ENCODE measurements at regions not wholly inside any gene's neighbourhood (a gene's known extent, or its start where the extent isn't known, plus 50 kb on each side); places are given as distances from the start of the nearest gene placed in this dataset.

DNA sequence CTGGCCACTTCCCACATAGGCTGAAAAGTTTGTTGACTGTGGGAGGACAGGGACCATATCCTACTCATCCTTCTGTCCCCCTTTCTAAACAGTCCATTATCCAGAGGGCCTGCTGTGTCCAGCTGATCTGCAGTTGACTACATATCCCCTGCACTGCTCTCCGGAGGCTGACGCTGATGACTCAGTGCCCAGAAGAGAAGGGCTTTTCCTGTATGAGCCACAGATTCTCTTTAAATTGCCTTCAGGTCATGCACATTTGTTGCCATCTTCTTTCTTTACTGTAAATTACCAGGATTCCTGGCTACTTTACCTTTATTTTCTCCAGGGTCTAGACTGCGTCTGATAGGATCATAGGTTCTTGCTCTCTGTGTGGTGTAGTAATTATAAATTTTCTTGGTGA is 125.2 kb downstream of the LACC1 start:
- Histone ChIP-seq H3K27me3 (ENCODE audit: control insufficient read depth in 1 of 2, insufficient read depth in 2 of 2, low read length in 2 of 2) (0 out of 5 replicates have a peak, but pooled peaks cover 0 to under 1% of the 10 kb centered on the region in 2 experiments), H3K4me1 (ENCODE audit: insufficient read depth, low read length) (no peaks in the 10 kb centered on the region), H2AFZ (ENCODE audit: low read length) (no peak overlapping the region), H3K9ac (ENCODE audit: insufficient read depth, low read depth, low read length) (no peak overlapping the region), H3K27ac (ENCODE audit: extremely low read length, insufficient read depth, low read length) (no peak overlapping the region), H3K79me2 (ENCODE audit: insufficient read depth, low read length) (no peaks in the 10 kb centered on the region), H4K20me1 (ENCODE audit: insufficient read depth, low read length) (no peaks in the 10 kb centered on the region), H3K36me3 (replicated peaks in 1 of 2; ENCODE audit: control insufficient read depth in 1 of 2, insufficient read depth in 2 of 2, low read length in 2 of 2) (no peaks in the 10 kb centered on the region), H3K9me3 (ENCODE audit: low read length) (no peaks in the 10 kb centered on the region; the same call in 1 of the 2 replicates), H3K4me2 (ENCODE audit: low read depth, low read length) (no peak overlapping the region), H3K4me3 (replicated peaks in 1 of 3; ENCODE audit: insufficient read depth in 1 of 3, low read depth in 2 of 3, low read length in 3 of 3) (no peak overlapping the region)
- CTCF ChIA-PET (ENCODE audit: low intra/inter-chr PET ratio, low total read pairs), result no interaction called here
- BruUV-seq (replicated peaks), result no TSS peak
- ATAC-seq (no peak), FAIRE-seq (no peak), DNase-seq (ENCODE audit: low spot score) (no peak)
- in situ Hi-C loops (cut with HindIII; ENCODE audit: extremely low pct_ligation_motif_present, low pct_unique_long_range_greater_than_20kb) (no loop called here), intact Hi-C loops (cut with micrococcal nuclease; ENCODE audit: unreplicated experiment) (no loop called here)
- POLR2A ChIA-PET, result no interaction called here
- 83% methylated on average over 3 of the region's 3 CpGs for WGBS (ENCODE audit: low lambda C conversion rate)
- TF ChIP-seq IRX3 (CRISPR knock-in tag; IDR thresholded peaks at IDR 0.05; ENCODE audit: borderline replicate concordance, low read depth) (no peak), ZNF552 (CRISPR knock-in tag; IDR thresholded peaks at IDR 0.05; ENCODE audit: borderline replicate concordance) (no peak), NBN (conservative IDR thresholded peaks at IDR 0.05) (no peak), MIXL1 (CRISPR knock-in tag; IDR thresholded peaks at IDR 0.05) (no peak), GTF2F1 (IDR thresholded peaks at IDR 0.05; ENCODE audit: low read length) (no peak), NR2F2 (IDR thresholded peaks at IDR 0.05; ENCODE audit: borderline replicate concordance, low read depth) (no peak), ZNF335 (CRISPR knock-in tag; IDR thresholded peaks at IDR 0.05) (no peak), NFIB (CRISPR knock-in tag; IDR thresholded peaks at IDR 0.05; ENCODE audit: borderline replicate concordance) (no peak)
- TF ChIP-seq, protein P1, sequence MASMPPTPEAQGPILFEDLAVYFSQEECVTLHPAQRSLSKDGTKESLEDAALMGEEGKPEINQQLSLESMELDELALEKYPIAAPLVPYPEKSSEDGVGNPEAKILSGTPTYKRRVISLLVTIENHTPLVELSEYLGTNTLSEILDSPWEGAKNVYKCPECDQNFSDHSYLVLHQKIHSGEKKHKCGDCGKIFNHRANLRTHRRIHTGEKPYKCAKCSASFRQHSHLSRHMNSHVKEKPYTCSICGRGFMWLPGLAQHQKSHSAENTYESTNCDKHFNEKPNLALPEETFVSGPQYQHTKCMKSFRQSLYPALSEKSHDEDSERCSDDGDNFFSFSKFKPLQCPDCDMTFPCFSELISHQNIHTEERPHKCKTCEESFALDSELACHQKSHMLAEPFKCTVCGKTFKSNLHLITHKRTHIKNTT (CRISPR knock-in tag; IDR thresholded peaks at IDR 0.05), result no peak
- TF ChIP-seq, protein P2, sequence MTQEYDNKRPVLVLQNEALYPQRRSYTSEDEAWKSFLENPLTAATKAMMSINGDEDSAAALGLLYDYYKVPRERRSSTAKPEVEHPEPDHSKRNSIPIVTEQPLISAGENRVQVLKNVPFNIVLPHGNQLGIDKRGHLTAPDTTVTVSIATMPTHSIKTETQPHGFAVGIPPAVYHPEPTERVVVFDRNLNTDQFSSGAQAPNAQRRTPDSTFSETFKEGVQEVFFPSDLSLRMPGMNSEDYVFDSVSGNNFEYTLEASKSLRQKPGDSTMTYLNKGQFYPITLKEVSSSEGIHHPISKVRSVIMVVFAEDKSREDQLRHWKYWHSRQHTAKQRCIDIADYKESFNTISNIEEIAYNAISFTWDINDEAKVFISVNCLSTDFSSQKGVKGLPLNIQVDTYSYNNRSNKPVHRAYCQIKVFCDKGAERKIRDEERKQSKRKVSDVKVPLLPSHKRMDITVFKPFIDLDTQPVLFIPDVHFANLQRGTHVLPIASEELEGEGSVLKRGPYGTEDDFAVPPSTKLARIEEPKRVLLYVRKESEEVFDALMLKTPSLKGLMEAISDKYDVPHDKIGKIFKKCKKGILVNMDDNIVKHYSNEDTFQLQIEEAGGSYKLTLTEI (CRISPR knock-in tag; conservative IDR thresholded peaks at IDR 0.05), result no peak
- TF ChIP-seq, protein P3, sequence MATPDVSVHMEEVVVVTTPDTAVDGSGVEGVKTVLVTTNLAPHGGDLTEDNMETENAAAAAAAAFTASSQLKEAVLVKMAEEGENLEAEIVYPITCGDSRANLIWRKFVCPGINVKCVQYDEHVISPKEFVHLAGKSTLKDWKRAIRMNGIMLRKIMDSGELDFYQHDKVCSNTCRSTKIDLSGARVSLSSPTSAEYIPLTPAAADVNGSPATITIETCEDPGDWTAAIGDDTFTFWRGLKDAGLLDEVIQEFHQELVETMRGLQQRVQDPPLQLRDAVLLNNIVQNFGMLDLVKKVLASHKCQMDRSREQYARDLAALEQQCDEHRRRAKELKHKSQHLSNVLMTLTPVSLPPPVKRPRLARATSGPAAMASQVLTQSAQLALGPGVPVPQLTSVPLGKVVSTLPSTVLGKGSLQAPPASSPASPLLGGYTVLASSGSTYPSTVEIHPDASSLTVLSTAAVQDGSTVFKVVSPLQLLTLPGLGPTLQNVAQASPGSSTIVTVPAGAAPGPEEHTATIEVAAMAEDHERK (CRISPR knock-in tag; IDR thresholded peaks at IDR 0.05; ENCODE audit: low read depth), result no peak
